GM21576 (cell line): ENCODE measurements at regions not wholly inside any gene's neighbourhood (a gene's known extent, or its start where the extent isn't known, plus 50 kb on each side); places are given as distances from the start of the nearest gene placed in this dataset.

ENCODE experiments used
- ATAC-seq: cut with Tn5 transposase; IDR thresholded peaks from one replicate; pipeline ENCODE4 v1.9.1; 2021; ENCODE audit warnings: mild to moderate bottlenecking, moderate library complexity; ENCODE audit not compliant: unreplicated experiment

DNA sequence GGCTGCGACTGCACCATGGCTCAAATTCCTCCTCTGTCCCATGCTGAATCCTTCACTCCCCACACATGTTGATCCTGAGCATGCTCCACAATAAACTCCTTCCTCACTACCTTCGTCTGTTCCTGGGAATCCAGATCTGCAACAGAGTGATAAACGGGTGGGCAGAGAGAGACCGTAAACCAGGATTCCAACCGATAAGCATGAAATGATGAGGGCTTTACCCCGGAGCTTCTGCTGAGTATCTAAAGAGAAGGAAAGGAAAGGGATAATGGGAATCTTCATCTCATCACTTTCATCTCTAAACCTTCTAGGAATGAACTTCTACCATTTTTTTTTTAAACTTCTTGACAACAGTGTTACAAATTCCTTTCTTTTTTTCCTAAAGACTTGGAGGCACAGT, 329.3 kb upstream of the TNP1 start:
- ATAC-seq, result no peak

DNA sequence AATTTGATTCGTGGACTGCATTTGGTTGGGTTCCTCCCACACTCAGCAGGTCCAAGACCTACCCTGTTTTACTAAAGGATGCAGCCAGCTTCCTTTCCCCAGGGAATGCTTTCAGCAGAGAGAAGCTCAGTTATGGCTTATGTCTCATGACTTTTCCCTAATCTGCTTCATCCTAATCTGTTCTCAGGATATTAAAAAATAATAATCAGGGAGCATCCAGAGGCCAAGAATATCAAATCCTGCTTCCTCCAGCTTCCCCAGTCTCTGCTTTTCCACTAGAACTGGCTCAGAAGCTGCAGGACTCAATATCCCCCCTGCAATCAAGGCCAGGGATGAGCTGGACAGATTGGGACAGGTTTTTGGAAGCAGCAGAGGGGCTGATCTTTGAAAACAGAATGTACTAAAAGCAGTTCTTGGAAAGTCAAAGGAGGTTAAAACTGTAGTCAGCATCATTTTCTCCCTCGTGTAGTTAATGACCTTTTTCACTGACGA, 326.9 kb upstream of the TNP1 start:
- ATAC-seq, result no peak

DNA sequence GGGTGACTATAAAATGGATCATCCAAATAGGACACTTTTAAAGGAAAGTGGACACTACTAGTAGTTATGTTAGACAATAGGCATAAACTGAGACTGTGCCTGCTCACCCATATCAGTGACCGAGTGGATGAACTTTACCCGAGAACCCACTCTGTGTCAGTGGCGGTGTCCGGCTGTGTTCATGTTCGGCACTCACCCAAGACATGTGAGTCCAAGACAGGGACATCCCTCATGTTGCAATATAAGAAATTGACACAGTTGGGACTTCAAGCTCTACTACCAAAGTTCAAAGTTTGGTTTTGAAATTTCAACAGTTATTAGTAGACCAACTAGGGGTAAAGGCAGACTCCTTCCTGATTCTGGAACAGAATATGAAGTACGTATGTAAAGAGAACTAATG, 326.3 kb upstream of the TNP1 start:
- ATAC-seq, result no peak

DNA sequence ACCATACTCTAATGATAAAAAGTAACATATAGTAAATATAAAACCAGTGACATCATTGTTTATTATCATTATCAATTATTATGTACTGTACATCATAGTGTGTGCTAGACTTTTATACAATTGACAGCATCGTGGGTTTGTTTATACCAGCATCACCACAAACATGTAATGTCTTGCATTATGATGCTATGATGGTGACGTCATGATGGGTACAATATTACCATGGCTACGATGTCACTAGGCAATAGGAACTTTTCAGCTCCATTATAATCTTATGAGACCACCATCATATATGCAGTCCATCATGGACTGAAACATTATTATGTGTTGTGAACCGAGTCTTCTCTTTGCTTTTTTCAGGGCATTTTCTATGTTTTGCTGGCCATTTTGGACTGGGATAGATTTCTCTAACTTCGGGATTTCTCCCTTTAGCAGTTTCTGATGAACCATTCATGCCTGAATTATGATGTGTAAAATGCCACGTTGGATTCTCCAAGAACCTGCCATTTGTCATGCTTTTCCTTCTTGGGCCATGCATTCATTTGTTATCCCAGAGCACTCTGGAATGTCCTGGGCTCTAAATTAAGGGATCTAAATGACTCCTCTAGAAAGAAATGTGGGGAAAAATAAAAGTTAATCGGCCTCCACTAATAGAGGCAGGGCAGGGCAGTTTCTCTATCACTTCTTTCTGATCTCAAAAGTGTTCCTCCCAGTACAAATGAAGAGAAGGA, 325.6 kb upstream of the TNP1 start:
- no peak for ATAC-seq

DNA sequence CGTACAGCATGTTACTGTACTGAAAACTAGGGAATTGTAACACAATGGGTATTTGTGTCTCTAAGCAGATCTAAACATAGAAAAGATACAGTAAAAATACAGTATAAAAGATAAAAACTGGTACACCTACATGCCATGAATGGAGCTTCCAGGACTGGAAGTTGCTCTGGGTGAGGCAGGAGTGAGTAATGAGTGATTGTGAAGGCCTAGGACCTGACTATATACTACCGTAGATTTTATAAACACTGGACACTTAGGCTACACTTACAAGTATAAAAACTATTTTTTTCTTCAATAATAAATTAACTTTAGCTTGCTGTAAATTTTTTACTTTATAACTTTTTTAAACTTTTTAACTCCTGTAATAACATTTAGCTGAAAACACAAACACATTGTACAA, 324.4 kb upstream of the TNP1 start:
- no peak for ATAC-seq

DNA sequence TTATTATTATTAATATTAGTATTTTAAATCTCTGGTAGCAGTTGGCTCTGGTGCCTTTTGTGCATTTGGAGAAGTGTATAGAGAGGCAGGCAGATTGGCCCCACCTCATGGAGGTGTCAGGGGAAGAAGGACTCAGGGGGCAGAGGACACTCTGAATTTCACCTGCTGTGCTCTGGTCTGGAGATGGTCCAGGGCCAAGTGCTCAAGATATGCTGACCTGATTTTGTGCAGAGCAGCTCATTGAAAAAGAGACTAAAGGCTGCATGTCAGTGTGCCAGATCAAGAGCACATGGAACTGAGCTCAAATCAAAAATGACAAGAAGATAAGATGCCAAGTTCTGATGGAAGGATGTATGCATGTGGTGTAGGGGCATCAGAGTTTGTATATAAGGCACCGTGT, 323.6 kb upstream of the TNP1 start:
- ATAC-seq, result no peak

DNA sequence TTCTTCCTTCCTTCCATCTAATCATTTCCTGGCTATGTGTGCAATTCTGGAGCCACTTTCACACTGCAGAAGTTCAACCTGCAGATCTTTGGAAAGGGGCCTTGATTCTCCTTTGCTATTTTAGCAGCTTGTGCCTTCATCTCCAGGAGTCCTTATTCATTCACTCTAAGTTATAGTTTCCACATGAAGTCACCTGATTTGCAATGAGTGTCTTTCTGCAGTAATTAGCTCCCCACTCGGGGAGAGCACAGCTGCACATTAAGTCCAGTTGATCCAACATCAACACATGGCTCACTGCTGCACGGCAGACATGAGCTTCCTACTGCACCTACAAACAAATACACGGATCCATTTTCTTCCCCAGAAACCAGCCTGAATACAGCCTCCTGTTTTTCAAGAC, 323.1 kb upstream of the TNP1 start:
- ATAC-seq, result no peak

DNA sequence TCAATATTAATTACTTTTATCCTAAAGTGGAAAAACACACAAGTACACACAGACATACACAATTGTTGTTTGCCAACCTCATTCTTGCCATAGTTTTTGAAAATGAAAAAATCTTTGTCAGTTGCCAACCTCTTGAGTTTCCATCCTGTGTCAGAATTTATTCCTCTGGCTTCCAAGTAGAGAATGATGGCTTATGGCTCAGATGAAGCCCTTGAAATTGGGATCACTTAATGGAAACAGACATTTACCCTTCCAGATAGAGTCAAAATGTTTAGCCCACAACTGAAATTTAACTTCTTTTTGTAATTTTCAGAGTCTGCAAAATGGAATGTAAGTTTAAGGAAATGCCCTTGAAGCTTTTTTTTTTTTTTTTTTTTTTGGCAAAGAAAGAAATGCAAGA, 321.6 kb upstream of the TNP1 start:
- ATAC-seq, result no peak

DNA sequence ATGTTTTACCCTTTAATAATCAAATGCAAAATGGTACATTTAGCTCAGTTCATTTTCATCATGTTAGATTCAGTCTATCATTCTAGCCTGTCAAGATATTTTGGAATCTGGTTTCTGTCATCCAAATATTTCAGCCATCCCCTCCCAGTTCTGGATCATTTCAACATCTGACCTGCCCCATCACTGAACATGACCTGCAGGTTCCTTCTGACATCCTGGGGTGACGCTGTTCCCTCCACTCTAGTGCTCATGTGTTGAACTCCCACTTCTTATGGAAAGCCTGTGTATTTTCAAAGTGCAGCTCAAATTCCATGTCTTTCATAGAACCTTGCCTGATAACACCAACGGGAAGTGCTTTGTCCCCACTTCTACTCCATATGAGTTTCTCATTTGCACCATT, 320.0 kb upstream of the TNP1 start:
- no peak for ATAC-seq

DNA sequence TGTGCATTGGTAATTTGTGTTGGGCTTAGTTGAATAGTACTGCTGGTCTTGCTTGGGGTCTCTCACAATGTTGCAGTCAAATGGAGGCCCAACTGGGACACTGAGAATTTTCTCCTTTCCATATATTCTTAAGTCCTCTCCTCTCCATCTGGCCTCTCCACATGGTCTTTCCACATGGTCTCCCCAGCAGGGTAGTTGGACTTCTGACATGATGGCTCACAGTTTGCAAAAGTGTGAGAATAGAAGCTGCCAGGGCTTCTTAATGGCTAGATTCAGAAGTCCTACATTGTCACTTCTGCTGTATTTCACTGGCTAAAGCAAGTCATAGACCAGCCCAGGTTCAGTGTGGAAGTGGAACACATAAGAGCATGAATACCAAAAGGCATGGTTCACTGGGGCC, 318.5 kb upstream of the TNP1 start:
- ATAC-seq, result no peak

DNA sequence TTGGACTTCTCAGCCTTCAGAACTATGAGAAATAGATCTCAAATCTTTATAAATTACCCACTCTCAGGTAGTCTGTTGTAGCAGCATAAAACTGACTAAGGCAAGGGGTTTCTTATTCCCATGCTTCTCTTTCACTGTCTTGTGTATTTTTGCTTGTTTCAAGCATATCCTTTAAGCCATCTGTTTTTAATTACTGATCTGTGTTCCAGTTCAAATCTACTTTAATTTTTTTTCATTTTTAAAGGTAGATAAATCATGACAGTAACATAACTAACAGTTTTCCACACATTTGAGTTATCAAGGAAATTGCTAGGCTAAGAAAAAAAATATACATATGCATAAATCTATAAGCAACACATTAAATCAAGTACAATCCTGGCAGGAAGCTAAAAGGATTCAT, 317.9 kb upstream of the TNP1 start:
- ATAC-seq, result no peak

DNA sequence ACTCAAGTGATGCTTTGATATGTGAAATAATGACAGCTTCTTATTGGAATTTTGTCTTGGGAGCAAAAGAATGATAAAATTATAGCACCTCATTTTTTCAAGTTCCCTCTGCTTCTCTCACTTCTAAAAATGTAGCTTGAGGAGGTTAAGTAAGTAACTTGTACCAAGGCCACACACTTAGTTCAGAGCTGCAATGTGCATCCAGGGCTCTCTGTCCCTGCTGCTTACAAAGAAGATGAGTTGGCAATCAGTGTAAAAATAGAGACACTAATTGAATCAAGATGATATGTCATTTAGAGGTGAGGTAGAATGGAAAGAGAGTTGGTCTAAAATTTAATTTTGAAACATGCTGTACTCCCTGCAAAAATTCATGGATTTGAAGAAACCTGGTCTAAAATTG, 312.0 kb upstream of the TNP1 start:
- ATAC-seq, result no peak

DNA sequence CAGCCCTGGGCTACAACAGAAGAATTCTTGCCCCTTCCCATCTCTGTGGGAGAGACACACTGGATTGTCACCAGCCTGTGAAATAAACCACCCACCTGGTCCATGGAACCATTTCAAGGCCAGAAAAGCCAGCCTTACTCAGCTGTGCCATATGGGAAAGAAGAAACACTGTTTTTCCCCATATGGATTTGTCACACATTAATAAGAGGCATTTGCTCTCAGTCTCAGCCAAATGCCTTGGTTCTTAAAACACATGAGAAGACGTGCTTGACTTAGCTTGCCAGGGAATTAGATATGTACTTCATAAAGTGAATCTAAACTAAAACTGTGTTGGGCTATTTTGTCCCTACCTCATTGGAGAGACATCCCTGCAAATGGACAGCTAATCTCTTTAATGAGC, 308.6 kb upstream of the TNP1 start:
- ATAC-seq, result no peak

DNA sequence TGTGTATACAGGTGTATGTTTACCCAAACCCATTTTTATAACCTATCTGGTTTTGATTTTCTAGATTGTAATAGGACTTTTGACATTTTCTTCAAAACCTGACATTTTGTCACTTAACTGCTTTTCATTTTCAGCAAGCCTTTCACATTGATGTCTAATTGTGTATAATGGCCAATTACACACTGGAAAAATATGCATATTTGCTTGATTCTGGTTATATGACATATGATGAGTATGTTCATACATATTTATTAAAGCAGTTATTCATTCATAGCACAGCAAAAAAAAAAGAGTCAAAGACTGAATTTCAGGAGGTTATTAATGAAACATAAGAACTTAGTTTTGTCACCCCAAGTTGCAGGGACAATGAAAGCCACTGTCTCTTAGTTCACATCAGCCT, 307.7 kb upstream of the TNP1 start:
- ATAC-seq, result no peak

DNA sequence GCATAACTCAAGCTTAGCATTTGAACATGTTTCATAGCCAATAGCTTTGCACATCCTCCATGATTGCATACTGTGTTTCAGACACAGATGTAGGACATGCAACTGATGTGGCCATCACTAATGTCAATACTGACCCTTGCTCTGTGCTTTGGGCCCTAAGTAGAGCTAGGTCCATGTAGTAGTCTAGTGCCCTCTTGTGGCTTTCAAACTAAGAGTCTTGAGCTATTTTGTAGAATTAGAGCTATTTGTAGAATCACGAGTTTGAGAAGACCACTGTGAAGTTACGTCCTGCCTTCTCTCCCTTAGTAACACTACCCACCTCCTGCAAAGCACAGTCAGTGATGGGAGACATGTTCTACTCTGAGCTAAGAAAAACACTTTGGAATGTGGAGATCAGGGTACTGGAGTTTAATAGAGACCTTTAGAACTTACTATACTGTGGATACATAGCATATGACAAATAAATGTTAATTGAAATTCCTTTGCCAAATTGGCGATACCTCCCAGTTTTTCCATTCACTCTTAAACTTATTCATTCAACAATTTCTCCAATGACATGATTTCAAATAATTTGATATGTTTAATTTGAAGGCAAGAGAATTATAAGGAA, 306.5 kb upstream of the TNP1 start:
- no peak for ATAC-seq

DNA sequence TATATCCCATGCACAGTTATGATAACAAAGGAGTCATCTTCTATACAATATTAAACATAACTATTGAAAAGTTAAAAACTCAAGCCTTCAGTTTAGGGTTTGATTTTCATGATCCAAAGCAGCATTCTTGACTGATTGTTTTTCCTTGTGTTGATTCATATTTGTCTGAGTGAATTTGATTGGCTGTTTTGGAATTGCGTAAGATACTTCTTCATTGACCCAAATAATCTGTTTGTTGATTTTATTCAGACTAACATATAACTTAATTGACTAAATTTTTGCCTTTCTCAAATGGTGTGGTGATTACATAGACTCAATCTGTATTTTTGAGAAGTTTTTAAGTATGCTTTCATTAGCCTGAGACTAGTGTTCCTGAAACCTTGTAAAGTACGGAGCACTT, 305.7 kb upstream of the TNP1 start:
- ATAC-seq, result no peak

DNA sequence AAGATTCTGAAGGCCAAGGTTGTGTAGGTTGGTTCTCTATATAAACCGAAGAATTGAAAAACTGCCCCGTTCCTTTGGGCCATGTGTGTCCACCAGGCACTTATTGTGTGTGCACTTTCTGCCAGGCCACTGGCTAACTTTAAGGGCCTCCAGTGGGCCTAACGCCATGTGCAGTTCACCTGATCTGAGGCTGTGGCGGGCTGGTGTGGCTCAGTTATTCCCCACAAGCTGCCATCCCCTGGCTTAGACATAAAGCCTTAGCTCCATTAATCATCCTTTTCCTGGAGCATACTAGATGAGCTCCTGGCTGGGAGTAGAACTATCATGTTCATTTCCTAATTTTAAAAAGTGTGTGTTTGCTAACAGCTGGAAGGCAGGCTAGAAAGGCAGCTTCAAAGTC, 304.1 kb upstream of the TNP1 start:
- no peak for ATAC-seq

DNA sequence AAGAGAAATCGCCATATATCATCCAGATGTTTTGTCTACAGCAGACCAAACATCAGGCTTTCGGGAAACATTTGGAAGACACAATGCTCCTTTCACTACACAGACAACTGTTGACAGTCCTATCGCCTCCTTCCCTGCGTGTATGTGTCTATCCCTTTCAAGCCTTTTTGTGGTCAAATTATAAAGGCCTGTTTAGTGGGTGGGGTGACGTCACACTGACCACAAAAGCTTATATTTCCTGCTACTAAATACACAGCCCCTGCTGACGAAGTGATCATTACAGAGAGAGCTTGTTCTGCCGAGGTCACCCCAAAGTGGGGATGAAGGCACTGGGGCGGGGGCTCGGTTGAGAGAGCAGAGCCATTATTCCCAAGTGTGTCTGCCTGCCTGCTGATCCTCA, 302.7 kb upstream of the TNP1 start:
- no peak for ATAC-seq

DNA sequence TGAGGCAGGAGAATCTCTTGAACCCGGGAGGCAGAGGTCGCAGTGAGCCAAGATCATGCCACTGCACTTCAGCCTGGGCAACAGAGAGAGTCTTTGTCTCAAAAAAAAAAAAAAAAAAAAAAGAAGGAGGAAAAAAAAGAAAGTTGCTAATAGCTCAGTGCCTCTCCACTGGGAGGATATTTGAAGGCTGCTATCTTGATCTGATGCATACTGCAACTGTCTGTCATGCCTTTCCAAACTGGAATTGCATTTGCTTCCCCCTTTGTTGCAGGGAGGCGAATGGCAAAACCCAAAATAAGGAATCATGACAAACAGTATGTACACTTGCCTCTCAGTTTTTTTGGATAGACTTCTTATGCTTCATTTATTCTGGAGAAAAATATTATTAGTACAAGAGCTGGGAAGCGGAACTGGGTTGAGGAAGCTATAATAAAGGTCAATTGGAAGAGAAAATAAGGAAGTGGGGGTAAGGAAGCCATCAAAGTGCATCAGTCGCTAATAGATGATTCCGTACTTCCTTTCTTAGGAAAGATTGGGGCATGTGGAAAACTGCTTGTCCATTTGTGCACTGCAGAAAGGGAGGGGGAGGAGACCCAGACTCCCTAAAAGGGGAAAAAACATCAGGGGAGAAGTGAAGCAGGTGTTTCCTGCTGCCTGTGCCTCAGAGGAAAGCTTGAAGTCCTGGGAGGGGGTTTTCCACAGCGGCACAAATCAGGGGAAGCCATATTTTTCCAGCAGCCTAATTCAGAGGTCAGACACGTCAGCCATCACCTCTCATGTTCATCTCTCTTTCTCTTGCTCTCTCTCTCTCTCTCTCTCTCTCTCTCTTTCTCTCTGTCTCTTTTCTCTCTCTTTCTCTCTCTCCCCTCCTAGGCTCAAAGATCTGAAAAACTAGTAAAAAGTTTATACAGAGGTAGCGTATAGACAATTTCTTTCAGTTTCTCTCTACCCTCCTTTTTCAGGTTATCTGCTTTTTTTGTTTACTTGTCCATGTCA, 301.4 kb upstream of the TNP1 start:
- ATAC-seq, result no peak

DNA sequence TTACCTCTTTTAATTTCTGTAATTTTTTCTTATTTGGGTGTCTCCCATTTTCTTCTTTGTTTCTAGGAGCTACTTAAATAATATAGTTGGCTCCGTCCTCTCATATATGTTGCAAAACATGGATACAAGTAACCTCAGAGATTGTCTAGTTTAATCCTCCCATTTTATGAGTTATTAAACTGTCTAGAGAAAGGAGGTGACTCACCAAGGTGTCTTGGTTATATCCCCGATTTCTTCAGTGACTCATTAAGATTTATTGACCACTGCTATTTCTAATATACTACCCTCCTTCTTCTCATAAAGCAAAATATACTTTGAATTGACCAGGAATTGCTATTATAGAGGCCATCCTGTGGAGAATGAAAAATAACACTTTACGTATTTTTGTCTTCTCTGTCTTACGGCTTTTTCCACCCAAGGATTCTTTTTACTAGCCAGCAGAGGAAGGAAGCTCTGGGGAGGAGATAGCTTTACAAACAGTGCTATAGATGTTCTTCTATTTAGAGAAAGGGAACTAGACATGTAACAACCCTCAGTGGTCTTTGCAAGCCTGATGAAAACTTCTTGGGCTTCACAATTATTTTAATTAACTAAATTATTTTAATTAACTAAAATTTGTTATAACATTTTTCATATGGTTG, 300.4 kb upstream of the TNP1 start:
- ATAC-seq, result no peak

DNA sequence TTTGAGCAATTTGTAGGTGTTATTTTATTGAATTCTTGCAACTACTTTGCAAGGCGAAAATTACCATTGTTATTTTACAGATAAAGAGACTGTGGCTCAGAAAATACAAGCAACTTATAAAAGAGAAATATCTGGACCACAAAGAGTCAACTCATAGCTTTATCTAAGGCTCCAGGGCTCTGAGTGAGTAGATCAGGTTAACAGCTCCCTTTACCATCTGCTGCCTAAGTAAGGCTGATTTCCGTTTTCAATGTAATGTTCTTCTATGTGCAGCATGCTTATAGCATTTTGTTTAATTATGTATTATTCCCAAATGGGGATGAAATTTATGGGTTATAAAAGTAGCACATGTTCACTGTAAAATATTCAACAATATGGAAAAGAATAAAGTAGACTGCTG, 299.1 kb upstream of the TNP1 start:
- no peak for ATAC-seq
